IMR-90 (cell line): ENCODE measurements at regions not wholly inside any gene's neighbourhood (a gene's known extent, or its start where the extent isn't known, plus 50 kb on each side); places are given as distances from the start of the nearest gene placed in this dataset.

Experiments
- ATAC-seq: fragments of 200-7000 bp; cut with Tn5 transposase; 2 replicates; pipeline ENCODE4 v1.9.1; 2020; ENCODE audit warnings: low read depth, mild to moderate bottlenecking, moderate library complexity
- BruUV-seq: library from RNA; stranded (reverse); fragments of 400-500 nt; replicated peaks from 2 replicates; lab custom pipeline; 2021; lab: Mats Ljungman, UMichigan
- CTCF ChIA-PET: fragments of 300-600 bp; formaldehyde crosslinking; extraction: SDS; loops from one replicate; lab custom pipeline; 2021; ENCODE audit warnings: antibody characterized with exemption; lab: Yijun Ruan, JAX
- POLR2A ChIA-PET: fragments of 300-600 bp; sonication (Branson Sonifier 250); formaldehyde crosslinking; loops from one replicate; lab custom pipeline; 2022; ENCODE audit warnings: antibody characterized with exemption; ENCODE audit not compliant: unreplicated experiment; lab: Charles Lee
- DNase-seq: peaks from one replicate; pipeline ENCODE4 v3.0.0; 2013
- H2AFZ ChIP-seq: replicated peaks from 2 replicates; pipeline ENCODE3; 2013; ENCODE audit warnings: low read length, mild to moderate bottlenecking; ENCODE audit not compliant: poor library complexity
- H2AK5ac ChIP-seq: 2 replicates; pipeline ENCODE4 v1.6.1; 2013; ENCODE audit warnings: low read depth, low read length, inconsistent platforms
- H2AK9ac ChIP-seq: replicated peaks from 2 replicates; pipeline ENCODE3; 2013; ENCODE audit warnings: mild to moderate bottlenecking, low read depth, low read length, moderate library complexity; ENCODE audit not compliant: poor library complexity
- H2BK120ac ChIP-seq: 2 replicates; pipeline ENCODE4 v1.6.1; 2013; ENCODE audit warnings: low read depth, low read length, inconsistent platforms
- H2BK15ac ChIP-seq: 3 replicates; pipeline ENCODE4 v1.6.1; 2013; ENCODE audit warnings: low read depth, low read length, inconsistent platforms
- H2BK20ac ChIP-seq: 2 replicates; pipeline ENCODE4 v1.6.1; 2013; ENCODE audit warnings: low read depth, mild to moderate bottlenecking, inconsistent platforms, low read length, moderate library complexity
- H2BK5ac ChIP-seq: 2 replicates; pipeline ENCODE4 v1.6.1; 2013; ENCODE audit warnings: mild to moderate bottlenecking, low read depth, low read length, inconsistent platforms; ENCODE audit not compliant: poor library complexity, severe bottlenecking
- H3K14ac ChIP-seq: replicated peaks from 2 replicates; pipeline ENCODE4 v1.6.1; 2013; ENCODE audit warnings: low read depth, low read length, inconsistent platforms
- H3K18ac ChIP-seq: 2 replicates; pipeline ENCODE4 v1.6.1; 2013; ENCODE audit warnings: low read depth, low read length, control low read depth
- H3K23ac ChIP-seq: 2 replicates; pipeline ENCODE4 v1.6.1; 2013; ENCODE audit warnings: low read depth, low read length, inconsistent platforms
- H3K27ac ChIP-seq: 2 replicates; pipeline ENCODE4 v1.5.1; 2013; ENCODE audit warnings: mild to moderate bottlenecking, control low read depth, low read length; ENCODE audit not compliant: insufficient read depth
- H3K27me3 ChIP-seq: 2 replicates; pipeline ENCODE4 v1.6.1; 2013; ENCODE audit warnings: low read length; ENCODE audit not compliant: control insufficient read depth, insufficient read depth
- H3K36me3 ChIP-seq: 2 replicates; pipeline ENCODE4 v1.6.1; 2013; ENCODE audit warnings: low read length, mixed read lengths; ENCODE audit not compliant: control insufficient read depth, insufficient read depth
- H3K4ac ChIP-seq: 2 replicates; pipeline ENCODE4 v1.6.1; 2013; ENCODE audit warnings: low read depth, low read length, inconsistent platforms
- H3K4me1 ChIP-seq: 2 replicates; pipeline ENCODE4 v1.6.1; 2013; ENCODE audit warnings: low read length, mixed read lengths; ENCODE audit not compliant: control insufficient read depth, insufficient read depth
- H3K4me2 ChIP-seq: 2 replicates; pipeline ENCODE4 v1.6.1; 2013; ENCODE audit warnings: low read depth, mild to moderate bottlenecking, control low read depth, low read length, moderate library complexity
- H3K4me3 ChIP-seq: 2 replicates; pipeline ENCODE4 v1.5.1; 2013; ENCODE audit warnings: low read depth, mild to moderate bottlenecking, control low read depth, low read length, moderate library complexity; ENCODE audit not compliant: insufficient read depth
- H3K56ac ChIP-seq: 2 replicates; pipeline ENCODE4 v1.6.1; 2013; ENCODE audit warnings: low read length, inconsistent platforms; ENCODE audit not compliant: insufficient read depth; ENCODE audit errors: extremely low read depth
- H3K79me1 ChIP-seq, 2 experiments: 2 replicates each; pipeline ENCODE4 v1.6.1; 2013; ENCODE audit warnings: low read length in 2 of 2, inconsistent platforms in 1 of 2, low read depth in 1 of 2
- H3K9ac ChIP-seq: 2 replicates; pipeline ENCODE4 v1.6.1; 2013; ENCODE audit warnings: low read depth, low read length, control low read depth
- H3K9me1 ChIP-seq: 2 replicates; pipeline ENCODE4 v1.6.1; 2013; ENCODE audit warnings: low read length, inconsistent platforms; ENCODE audit not compliant: insufficient read depth
- H3K9me3 ChIP-seq: 2 replicates; pipeline ENCODE4 v1.6.1; 2013; ENCODE audit warnings: low read length; ENCODE audit not compliant: control insufficient read depth, insufficient read depth
- H4K20me1 ChIP-seq: 2 replicates; pipeline ENCODE4 v1.6.1; 2013; ENCODE audit warnings: low read length, inconsistent platforms; ENCODE audit not compliant: insufficient read depth
- H4K5ac ChIP-seq: 2 replicates; pipeline ENCODE4 v1.6.1; 2013; ENCODE audit warnings: mild to moderate bottlenecking, low read depth, low read length, control low read depth
- H4K8ac ChIP-seq, 2 experiments: 2 replicates each; pipeline ENCODE4 v1.6.1; 2013; ENCODE audit warnings: low read depth in 2 of 2, low read length in 2 of 2, control low read depth in 1 of 2, inconsistent platforms in 1 of 2
- H4K91ac ChIP-seq: 2 replicates; pipeline ENCODE4 v1.6.1; 2013; ENCODE audit warnings: low read depth, low read length, inconsistent platforms; ENCODE audit not compliant: insufficient read depth
- BHLHE40 ChIP-seq: fragments of 150-350 bp; IDR thresholded peaks from 2 replicates; pipeline ENCODE4 v1.6.1; 2016; ENCODE audit warnings: mild to moderate bottlenecking, low read depth, low read length
- CEBPB ChIP-seq: IDR thresholded peaks from 2 replicates; pipeline ENCODE4 v1.6.1; 2012; ENCODE audit warnings: low read depth, low read length, improper control_type of control experiment
- CHD1 ChIP-seq: IDR thresholded peaks from 2 replicates; pipeline ENCODE4 v1.6.1; 2012; ENCODE audit warnings: low read depth, low read length, improper control_type of control experiment
- FOS ChIP-seq: fragments of 150-350 bp; IDR thresholded peaks from 2 replicates; pipeline ENCODE4 v1.6.1; 2016; ENCODE audit warnings: low read depth, low read length
- MAFK ChIP-seq: IDR thresholded peaks from 2 replicates; pipeline ENCODE4 v1.6.1; 2012; ENCODE audit warnings: low read depth, low read length, improper control_type of control experiment
- MAZ ChIP-seq: IDR thresholded peaks from 2 replicates; pipeline ENCODE4 v1.6.1; 2012; ENCODE audit warnings: low read depth, mild to moderate bottlenecking, low read length, improper control_type of control experiment, moderate library complexity, borderline replicate concordance
- MXI1 ChIP-seq: IDR thresholded peaks from 2 replicates; pipeline ENCODE4 v1.6.1; 2012; ENCODE audit warnings: low read depth, mild to moderate bottlenecking, low read length, moderate library complexity, borderline replicate concordance
- NFE2L2 ChIP-seq: fragments of 150-350 bp; IDR thresholded peaks from 2 replicates; pipeline ENCODE4 v1.6.1; 2016; ENCODE audit warnings: low read depth, mild to moderate bottlenecking, low read length
- POLR2A ChIP-seq: IDR thresholded peaks from 2 replicates; pipeline ENCODE4 v1.6.1; 2012; ENCODE audit warnings: mild to moderate bottlenecking, low read depth, low read length
- RAD21 ChIP-seq: IDR thresholded peaks from 2 replicates; pipeline ENCODE4 v1.6.1; 2012; ENCODE audit warnings: low read length, improper control_type of control experiment
- RCOR1 ChIP-seq: IDR thresholded peaks from 2 replicates; pipeline ENCODE4 v1.6.1; 2012; ENCODE audit warnings: mild to moderate bottlenecking, low read length, improper control_type of control experiment; ENCODE audit not compliant: insufficient replicate concordance
- RFX5 ChIP-seq: IDR thresholded peaks from 2 replicates; pipeline ENCODE4 v1.8.0; 2012; ENCODE audit warnings: low read depth, mild to moderate bottlenecking, low read length, moderate library complexity
- SMC3 ChIP-seq: fragments of 150-350 bp; IDR thresholded peaks from 2 replicates; pipeline ENCODE4 v1.6.1; 2016; ENCODE audit warnings: low read depth, mild to moderate bottlenecking, antibody characterized with exemption, low read length, moderate library complexity
- USF2 ChIP-seq: fragments of 150-350 bp; IDR thresholded peaks from 2 replicates; pipeline ENCODE4 v1.6.1; 2017; ENCODE audit warnings: mild to moderate bottlenecking, antibody characterized with exemption, low read length, low read depth
- WGBS, 2 experiments: methylation state at CpG; one replicate each; pipeline versions ENCODE4 v1.1.5 to v1.1.7; 2013; ENCODE audit warnings: missing lambda C conversion rate in 2 of 2; ENCODE audit not compliant: insufficient read length in 1 of 2; ENCODE audit errors: extremely low coverage in 2 of 2; 5-methylcytosine and 5-hydroxymethylcytosine counted together
- dilution Hi-C: fragments of 300-500 bp; cut with HindIII; formaldehyde crosslinking; loops from one replicate; pipeline ENCODE4 v1.14.3; 2018; ENCODE audit warnings: low sequenced_read_pairs; ENCODE audit not compliant: unreplicated experiment
- in situ Hi-C: fragments of 300-500 bp; cut with MboI; formaldehyde crosslinking; loops from 3 replicates; pipeline ENCODE4 v1.14.3; 2019; ENCODE audit warnings: low sequenced_read_pairs, inconsistent platforms, mixed read lengths
- intact Hi-C: fragments of 100-400 bp; cut with micrococcal nuclease; formaldehyde crosslinking; loops from 2 replicates; pipeline ENCODE4 v1.10.0; 2022
- TF ChIP-seq, protein P1 (sequence below): fragments of 150-350 bp; IDR thresholded peaks from 2 replicates; pipeline ENCODE4 v1.6.1; 2016; ENCODE audit warnings: low read depth, mild to moderate bottlenecking, low read length, moderate library complexity, borderline replicate concordance
- TF ChIP-seq, protein P2 (sequence below): conservative IDR thresholded peaks from 2 replicates; pipeline ENCODE4 v1.5.1; 2012; ENCODE audit warnings: mild to moderate bottlenecking, low read depth, low read length, improper control_type of control experiment

- peaks cover 58% of the 10 kb centered on the region for H3K9me3 ChIP-seq
- no peaks in the 10 kb centered on the region for H3K79me1 ChIP-seq
- no peaks in the 10 kb centered on the region for H3K36me3 ChIP-seq
- DNase-seq (no peak), ATAC-seq (no peak)
- no peak overlapping the region for H2AK9ac ChIP-seq
- no peak overlapping the region for H2BK20ac ChIP-seq
- no CpG with 5 or more reads among the region's 2 CpGs for WGBS, 2 experiments
- no peak overlapping the region for H3K18ac ChIP-seq
- intact Hi-C loops = no loop called here
- no peak overlapping the region for H4K8ac ChIP-seq
- no peak overlapping the region for H2BK5ac ChIP-seq
- dilution Hi-C loops = no loop called here
- H3K9me1 ChIP-seq = no peaks in the 10 kb centered on the region
- POLR2A ChIA-PET = no interaction called here
- H3K4me3 ChIP-seq = no peak overlapping the region
- H4K20me1 ChIP-seq = no peaks in the 10 kb centered on the region
- no peak overlapping the region for H3K9ac ChIP-seq
- H2AK5ac ChIP-seq = no peak overlapping the region
- in situ Hi-C loops = no loop called here
- no peak overlapping the region for H3K14ac ChIP-seq
- H3K4me1 ChIP-seq = no peaks in the 10 kb centered on the region
- TF ChIP-seq, protein P1, sequence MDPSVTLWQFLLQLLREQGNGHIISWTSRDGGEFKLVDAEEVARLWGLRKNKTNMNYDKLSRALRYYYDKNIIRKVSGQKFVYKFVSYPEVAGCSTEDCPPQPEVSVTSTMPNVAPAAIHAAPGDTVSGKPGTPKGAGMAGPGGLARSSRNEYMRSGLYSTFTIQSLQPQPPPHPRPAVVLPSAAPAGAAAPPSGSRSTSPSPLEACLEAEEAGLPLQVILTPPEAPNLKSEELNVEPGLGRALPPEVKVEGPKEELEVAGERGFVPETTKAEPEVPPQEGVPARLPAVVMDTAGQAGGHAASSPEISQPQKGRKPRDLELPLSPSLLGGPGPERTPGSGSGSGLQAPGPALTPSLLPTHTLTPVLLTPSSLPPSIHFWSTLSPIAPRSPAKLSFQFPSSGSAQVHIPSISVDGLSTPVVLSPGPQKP = no peak
- TF ChIP-seq POLR2A = no peak
- no peak for TF ChIP-seq CEBPB
- no peak for TF ChIP-seq CHD1
- TF ChIP-seq MAFK = no peak
- TF ChIP-seq MAZ = no peak
- no peak for TF ChIP-seq NFE2L2
- no peak for TF ChIP-seq RCOR1
- no peak for TF ChIP-seq FOS
- TF ChIP-seq MXI1 = no peak
- TF ChIP-seq USF2 = no peak
- no peak for TF ChIP-seq BHLHE40
- TF ChIP-seq, protein P2, sequence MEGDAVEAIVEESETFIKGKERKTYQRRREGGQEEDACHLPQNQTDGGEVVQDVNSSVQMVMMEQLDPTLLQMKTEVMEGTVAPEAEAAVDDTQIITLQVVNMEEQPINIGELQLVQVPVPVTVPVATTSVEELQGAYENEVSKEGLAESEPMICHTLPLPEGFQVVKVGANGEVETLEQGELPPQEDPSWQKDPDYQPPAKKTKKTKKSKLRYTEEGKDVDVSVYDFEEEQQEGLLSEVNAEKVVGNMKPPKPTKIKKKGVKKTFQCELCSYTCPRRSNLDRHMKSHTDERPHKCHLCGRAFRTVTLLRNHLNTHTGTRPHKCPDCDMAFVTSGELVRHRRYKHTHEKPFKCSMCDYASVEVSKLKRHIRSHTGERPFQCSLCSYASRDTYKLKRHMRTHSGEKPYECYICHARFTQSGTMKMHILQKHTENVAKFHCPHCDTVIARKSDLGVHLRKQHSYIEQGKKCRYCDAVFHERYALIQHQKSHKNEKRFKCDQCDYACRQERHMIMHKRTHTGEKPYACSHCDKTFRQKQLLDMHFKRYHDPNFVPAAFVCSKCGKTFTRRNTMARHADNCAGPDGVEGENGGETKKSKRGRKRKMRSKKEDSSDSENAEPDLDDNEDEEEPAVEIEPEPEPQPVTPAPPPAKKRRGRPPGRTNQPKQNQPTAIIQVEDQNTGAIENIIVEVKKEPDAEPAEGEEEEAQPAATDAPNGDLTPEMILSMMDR = no peak
- no peak for TF ChIP-seq RAD21
- no peak for TF ChIP-seq RFX5
- no peak for TF ChIP-seq SMC3
- no peak overlapping the region for H4K91ac ChIP-seq
- H3K4me2 ChIP-seq = no peak overlapping the region
- CTCF ChIA-PET = no interaction called here
- no peak overlapping the region for H2BK120ac ChIP-seq
- no peaks in the 10 kb centered on the region for H3K27me3 ChIP-seq
- H3K4ac ChIP-seq = no peak overlapping the region
- H3K23ac ChIP-seq = no peak overlapping the region
- H2AFZ ChIP-seq = no peak overlapping the region
- no peak overlapping the region for H3K56ac ChIP-seq
- H2BK15ac ChIP-seq = no peak overlapping the region
- H4K5ac ChIP-seq = no peak overlapping the region
- no peak overlapping the region for H3K27ac ChIP-seq
- no TSS peak for BruUV-seq
Observed at GRCh38 chr1:5271264-5271663, 616.9 kb downstream of the AJAP1 start.
